ENCODE measurements at regions not wholly inside any gene's neighbourhood (a gene's known extent, or its start where the extent isn't known, plus 50 kb on each side); places are given as distances from the start of the nearest gene placed in this dataset.

DNA sequence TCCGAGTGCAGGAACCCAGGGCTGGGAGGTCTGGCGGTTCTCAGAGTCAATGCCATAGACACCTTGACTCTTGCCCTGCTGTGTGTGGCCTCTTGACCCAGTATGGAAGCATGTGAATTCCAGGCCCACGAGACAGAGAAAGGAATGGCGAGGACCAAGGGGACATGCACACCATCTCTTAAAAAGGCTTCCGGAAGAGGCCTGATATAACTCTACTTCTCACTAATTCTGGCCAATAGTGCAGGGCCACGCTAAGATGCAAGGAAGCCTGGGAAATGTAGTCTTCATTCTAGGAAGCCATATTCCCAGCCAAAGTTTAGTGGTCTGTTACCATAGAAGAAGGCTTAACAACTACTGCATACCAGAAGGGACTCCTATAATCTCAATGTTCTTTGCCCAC is 177.0 kb upstream of the KCNG1 start:
- TF ChIP-seq, protein P1, sequence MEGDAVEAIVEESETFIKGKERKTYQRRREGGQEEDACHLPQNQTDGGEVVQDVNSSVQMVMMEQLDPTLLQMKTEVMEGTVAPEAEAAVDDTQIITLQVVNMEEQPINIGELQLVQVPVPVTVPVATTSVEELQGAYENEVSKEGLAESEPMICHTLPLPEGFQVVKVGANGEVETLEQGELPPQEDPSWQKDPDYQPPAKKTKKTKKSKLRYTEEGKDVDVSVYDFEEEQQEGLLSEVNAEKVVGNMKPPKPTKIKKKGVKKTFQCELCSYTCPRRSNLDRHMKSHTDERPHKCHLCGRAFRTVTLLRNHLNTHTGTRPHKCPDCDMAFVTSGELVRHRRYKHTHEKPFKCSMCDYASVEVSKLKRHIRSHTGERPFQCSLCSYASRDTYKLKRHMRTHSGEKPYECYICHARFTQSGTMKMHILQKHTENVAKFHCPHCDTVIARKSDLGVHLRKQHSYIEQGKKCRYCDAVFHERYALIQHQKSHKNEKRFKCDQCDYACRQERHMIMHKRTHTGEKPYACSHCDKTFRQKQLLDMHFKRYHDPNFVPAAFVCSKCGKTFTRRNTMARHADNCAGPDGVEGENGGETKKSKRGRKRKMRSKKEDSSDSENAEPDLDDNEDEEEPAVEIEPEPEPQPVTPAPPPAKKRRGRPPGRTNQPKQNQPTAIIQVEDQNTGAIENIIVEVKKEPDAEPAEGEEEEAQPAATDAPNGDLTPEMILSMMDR (conservative IDR thresholded peaks at IDR 0.05 in 1 of 2, IDR thresholded peaks at IDR 0.05 in 1 of 2; ENCODE audit: extremely low read depth in 1 of 2, insufficient read depth in 1 of 2, low read depth in 1 of 2, low read length in 2 of 2), result no peak
- no peak for TF ChIP-seq EZH2 (IDR thresholded peaks at IDR 0.05; ENCODE audit: borderline replicate concordance, low read length)

All from mammary epithelial cell (primary cell).